NCI-H345 treated with DMSO at 0.1 percent for 48 hours (cell line): ENCODE measurements at regions not wholly inside any gene's neighbourhood (a gene's known extent, or its start where the extent isn't known, plus 50 kb on each side); places are given as distances from the start of the nearest gene placed in this dataset.

Experiments
- DNase-seq: peaks from one replicate; lab custom pipeline; 2025; ENCODE audit not compliant: unreplicated experiment; lab: John Stamatoyannopoulos, UW

DNA sequence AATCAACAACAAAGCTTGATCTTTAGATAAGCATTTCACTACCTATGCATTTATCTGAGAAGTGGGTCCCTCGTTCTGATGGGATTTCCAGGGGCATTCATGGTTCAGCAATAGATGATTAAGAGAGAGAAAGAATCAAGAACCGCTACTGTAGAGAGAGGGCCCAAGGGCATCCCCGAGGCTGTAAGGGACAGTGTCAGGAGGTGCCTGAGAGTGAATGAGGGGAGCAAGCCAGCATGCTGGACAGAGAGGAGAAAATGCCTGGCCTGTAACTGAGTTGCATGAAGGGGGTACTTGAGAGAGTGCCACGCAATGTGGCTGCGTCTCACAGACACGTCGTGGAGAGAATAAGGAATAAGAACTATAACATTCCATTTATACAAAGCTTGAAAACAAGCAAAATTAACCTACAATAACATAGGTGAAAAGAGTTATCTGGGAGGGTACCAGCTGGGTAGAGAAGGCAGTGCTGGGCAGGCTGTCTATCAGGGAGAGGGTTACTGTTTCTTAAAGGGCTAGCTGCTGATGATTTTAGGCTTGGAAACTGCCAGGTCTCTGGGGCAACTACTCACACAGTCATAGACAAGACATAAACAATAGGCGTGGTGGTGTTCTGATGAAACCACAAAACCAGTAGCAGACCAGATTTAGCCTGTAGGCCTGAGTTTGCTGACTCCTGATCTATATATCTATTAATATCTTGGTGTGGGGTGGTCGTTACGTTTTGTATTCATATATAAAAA, 374.6 kb upstream of the CFAP20DC start:
- no peak for DNase-seq

DNA sequence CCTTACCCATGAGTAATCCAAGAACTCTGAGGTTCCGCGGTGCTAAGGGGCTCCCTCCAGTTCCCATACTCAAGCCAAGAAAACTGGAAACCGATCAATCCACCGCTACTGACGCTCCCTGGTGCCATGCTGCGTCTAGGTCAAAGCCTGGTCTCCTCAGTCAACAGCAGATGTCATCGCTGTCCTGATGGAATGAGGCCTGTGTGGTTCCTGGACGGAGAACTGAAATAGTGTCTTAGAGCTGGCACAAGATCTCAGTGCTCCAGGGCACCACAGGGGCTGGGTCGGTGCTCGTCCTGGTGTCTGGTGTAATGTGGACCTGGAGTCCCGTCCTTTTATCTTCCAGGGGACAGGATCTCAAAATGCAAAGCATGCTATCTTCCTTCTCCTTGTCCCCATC, 373.9 kb upstream of the CFAP20DC start:
- DNase-seq = no peak

DNA sequence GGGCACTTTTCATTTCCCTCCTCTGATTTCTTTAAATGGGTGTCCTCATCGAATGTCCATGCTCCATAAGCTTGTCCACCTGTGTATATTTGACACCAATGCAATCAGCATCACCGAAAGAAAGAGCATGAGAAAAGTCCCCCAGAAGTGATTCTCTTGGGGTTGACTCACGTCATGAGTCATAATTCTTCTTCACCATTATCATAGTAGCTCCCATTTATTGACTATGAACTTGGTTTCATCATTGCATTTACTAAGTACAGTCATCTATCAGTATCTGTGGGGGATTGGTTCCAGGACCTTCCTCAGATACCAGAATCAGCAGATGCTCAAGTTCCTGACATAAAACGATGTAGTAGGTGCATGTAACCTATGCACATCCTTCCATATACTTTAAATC, 372.5 kb upstream of the CFAP20DC start:
- no peak for DNase-seq

DNA sequence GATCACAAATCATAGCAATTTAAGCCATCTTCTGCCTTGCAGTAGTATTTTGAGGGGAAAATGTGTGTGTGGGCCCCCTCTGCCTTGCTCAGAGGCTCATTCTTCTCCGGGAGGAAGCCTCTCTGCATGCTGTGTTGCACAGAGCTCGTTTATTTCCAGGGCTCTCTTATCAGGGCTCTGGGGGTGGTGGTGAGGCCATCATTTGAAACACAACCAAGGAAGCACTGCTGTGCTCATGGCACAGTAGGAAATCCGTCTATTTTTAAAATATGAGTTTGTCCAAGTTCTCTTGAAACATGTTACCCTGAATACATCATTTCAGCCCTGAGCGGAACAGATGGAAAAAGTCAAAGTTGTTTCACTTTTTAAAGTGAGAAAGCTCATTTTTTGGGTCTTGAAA, 369.0 kb upstream of the CFAP20DC start:
- DNase-seq = no peak

DNA sequence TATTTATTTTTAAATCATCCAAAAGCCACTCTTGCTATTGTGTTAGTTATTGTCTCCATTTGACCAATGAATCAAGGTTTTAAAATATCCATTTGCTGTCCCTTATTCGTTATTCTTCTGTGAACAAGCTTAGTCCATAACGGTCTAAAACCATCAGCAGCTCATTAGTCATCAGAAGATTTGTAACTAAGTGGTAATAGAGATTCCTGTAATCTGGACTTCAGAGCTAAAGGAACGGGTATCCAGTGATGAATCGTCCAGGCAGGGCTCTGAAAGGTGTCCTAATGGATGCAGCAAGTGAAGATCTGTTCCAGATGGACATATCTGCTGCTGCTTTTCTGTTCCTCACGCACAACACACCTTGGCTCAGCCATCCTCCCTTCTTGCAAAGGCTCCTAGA, 362.7 kb upstream of the CFAP20DC start:
- DNase-seq = no peak

DNA sequence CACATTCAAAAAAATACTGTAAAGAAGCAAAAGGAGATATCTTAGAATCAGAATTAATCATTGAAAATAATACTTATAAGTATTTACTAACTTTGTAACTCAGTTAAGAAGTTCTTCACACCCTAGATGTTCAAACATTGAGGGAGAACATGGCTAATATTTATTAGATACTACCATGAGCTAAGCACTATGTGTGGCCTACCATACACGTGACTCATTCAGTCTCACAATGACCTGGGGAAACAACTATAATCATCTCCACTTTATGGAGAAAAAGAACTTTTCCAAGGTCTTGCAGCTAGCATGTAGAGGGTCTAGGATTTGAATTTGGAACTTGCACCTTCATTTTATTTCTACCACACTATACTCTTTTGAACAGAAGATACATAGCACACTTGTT, 361.9 kb upstream of the CFAP20DC start:
- no peak for DNase-seq

DNA sequence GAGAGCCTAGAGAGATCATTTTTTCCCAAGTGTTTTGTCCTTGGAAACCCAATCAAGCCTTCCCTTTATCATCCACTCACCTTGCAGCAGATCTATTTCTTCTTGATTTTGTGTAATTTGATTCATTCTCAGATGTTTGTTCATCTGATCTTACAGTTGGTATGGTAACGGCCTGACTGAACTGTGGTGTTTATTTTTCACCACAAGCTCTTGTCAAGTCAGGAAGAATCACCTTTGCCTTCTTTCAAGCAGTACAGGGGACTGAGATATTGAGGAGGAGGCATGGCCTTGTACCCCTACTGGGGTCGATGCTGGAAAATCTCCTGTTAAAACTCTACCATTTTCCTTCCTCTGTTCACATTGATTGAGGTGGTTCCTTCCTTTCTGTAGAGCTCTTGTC, 361.4 kb upstream of the CFAP20DC start:
- DNase-seq = no peak

DNA sequence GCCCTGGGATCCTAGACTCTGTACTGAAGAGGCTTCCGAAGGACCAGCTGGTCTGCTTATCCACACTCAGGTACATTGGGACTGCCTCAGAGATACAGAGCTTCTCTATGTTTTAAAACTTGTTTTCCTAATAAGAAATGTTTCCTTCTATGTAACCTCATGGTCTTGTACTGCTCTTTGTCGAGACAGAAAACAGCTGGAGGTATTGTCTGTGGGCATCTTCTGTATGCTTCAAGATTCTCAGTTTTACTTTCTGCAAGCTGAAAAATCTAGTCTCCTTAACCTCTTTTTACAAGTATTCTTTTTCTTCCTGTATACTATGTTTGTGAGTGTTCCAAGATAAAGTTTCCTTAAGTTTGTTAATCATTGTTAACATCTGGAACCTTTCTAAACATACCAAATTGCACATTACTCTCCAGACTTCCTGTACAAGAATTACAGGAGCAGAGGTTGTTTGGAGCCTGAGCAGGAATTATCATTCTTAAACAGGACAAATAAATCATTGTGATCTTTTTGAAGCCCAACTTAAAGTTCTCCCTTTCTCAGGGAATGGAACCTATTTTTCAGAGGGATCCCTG, 358.3 kb upstream of the CFAP20DC start:
- no peak for DNase-seq

DNA sequence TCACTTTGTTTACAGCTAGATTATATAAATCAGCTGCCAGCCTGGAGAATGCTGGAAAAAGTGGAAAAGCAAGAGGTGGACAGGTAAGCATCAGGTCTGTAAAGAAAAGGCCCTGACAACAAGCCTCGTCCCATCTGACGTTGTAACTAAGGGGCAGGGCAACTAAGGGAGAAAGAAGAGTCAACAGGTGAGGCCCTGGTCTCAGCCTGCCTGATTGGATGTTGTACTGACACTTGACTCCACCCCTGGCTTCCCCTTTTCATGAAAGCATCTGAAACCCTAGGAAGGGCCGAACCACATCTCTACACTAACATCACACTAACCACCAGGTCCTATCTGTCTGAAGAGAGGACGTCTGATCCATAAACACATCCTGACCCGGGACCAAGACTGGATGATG, 357.6 kb upstream of the CFAP20DC start:
- no peak for DNase-seq

DNA sequence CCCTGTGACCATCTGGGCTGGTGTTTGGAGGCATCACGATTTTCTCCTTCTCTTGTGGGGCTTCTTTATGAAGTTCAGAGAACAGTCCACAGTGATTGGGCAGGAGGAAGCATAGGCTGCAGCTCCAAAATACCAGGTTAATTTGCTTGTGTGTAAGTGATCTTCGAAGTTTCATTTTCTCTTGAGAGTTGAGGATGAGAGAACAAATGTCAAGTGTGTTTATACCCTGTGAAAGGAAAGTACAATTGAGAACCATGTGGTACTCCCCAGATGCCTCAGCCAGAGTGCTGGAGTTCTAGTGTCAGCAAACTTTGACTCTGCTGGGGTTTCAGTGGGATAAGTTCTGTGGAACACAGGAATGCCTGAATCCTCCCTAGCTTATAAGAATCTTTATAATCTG, 357.1 kb upstream of the CFAP20DC start:
- no peak for DNase-seq

DNA sequence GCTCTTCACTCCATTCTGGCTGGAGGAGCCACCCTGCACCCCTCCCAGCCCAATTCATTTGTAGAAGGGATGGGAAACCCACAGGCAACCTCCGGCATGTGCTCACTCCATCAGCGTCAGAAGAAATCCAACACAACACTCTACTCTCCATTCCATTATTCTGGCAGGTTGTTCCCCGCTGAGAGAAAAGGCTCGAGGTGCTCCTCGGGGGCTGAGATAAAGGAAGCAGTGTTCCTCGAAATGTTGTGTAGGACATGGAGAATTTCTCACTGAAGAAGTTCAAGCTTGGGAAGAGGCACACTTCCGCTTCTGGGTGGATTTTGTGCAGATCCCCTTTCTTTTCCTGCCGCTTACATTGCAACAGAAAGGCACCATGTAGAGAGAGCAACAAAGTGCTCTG, 355.0 kb upstream of the CFAP20DC start:
- no peak for DNase-seq

DNA sequence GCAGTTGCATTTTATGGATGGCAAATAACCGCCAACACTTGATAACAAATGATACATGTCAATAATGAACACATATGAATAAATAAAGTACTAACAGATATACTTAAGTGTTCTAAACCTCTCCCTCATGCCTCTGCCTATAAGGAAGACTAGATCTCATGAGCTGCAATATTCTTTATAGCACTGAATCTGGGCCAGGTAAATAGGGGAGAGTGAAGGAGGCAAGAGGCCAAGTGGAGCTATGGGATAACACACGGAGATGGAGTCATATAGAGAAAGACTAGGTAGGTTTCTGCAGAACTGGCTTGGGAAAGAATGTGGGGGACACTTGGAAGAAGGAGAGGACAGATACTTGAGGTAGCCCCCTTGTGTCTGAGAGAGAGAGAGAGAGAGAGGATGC, 354.2 kb upstream of the CFAP20DC start:
- DNase-seq = no peak

DNA sequence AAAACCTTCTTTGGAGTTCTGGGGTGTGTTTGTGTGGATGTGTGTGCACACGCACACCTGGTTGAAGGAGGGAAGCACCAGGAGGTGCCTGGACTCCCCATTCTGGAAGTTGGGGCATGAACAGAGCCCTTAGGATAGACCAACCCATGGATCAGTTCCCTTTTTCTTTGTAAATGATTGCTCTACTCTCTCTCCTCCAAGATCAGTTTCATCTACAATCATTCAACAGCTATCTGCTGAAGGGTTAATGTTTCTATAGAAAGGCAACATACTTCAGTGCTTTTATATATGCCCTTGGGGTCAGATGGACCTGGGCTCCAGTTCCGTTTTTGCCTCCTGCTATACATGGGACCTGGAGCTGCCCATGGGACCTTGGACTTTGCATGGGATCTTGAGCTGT, 352.1 kb upstream of the CFAP20DC start:
- DNase-seq = no peak

DNA sequence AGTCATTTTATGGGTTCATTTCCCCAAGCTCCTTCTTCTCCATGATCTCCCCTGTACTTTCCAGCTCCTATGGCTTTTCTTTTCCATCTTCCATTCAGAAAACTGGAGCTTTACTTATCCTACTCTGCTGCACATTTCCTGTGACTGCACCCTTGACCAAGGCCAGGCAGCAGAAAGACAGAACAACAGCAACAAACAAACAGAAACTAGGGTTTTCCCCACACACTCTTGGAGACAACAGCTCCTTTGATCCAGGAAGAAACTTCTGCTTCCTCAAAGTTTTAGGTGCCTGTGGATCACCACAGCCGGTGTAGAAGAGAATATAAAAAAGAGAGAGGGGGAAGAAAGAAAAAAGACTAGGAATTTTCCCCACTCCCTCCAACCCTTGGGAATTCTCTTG, 342.3 kb upstream of the CFAP20DC start:
- DNase-seq = no peak

DNA sequence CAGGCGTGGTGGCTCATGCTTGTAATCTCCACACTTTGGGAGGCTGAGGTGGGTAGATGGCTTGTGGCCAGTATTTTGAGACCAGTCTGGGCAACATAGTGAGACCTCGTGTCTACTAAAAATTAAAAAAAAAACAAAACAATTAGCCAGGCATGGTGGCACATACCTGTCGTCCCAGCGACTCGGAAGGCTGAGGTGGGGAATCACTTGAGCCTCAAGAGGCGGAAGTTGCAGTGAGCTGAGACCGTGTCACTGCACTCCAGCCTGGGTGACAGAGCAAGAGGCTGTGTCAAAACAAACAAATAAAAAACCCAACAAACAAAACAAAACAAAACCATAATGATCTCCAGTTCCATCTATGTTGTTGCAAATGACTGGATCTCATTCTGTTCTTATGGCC, 341.3 kb upstream of the CFAP20DC start:
- DNase-seq = no peak

DNA sequence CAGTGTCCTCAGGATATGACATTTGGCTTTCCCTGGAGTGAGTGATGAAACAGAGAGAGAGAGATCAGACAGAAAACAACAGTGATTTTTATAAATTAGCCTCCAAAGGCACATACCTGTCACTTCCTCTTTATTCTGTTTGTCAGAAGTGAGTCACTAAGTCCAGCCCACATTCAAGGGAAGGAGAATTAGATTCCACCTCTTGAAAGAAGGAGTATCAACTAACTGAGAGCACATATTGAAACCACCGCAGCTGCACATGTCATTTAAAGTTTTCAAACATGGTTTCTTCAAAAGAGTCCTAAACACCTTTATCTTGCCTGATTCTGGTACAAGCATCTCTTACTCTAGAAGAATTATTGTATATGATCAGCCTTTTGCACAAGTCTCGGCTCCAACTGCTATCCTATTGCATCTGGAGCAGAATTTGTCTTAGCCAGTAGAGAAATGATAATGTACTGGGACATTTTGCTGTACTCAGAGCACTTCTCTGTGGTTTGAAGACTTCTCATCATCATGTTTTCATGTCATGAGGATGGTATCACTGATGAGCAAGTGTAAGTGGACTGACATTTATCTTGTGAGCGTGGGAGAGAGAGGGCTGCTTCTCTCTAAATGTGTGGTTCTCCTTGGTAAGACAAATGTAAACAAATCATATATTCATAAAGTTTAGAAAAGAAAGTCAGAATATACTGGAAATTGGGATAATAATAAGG, 338.9 kb upstream of the CFAP20DC start:
- no peak for DNase-seq

DNA sequence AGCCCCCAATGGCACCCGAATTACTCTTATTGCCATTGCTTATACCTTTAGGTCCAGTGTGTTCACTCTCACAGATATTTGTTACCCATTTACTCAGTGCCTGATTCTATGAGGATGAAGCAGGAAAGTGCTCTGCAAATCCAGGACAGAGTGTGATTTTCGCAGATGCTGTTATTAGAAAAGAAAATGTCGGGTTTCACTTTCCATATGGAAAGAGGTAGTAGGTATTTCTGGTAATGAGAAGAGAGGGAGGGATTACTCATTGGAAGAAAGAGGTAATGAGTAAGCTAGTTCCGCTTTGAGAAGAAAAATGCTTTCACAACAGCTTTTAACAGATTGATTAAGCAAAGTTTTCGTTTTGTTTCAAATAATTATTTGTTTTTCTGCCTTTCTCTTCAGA, 336.3 kb upstream of the CFAP20DC start:
- no peak for DNase-seq

DNA sequence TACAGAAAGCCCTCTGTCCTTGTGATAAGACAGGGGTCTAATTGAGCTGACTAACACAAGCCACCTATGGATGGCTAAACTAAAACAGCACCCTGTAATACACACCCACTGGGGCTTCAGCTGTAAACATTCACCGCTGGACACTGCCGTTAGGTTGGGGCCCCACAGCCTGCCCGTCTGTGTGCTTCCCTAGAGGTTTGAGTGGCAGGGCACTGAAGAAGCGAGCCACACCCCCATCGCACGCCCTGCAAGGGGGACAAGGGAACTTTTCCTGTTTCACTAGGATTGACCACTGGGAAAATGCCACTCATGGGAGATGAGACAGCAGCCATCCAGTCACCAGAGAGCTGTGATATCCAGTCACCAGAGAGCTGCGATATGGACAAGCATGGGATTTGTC, 335.7 kb upstream of the CFAP20DC start:
- DNase-seq = no peak

DNA sequence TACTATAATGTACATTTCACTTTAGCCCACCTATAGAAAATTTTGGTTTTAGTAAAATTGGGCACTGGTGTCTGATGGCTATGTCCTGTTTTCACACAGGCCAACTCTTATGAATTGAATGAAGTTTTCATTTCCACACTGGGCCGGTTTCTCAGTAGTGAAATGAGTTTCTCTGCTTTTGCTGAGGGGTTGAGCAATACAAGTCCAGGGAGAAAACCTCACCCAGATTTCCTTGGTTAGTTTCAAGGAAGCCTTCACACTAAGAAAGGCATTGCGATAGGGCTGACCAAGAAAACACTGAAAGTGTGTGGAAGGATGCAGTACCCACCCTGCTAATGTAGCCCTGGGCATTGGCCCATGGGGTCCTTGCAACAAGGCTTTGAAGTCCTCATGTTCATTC, 331.5 kb upstream of the CFAP20DC start:
- no peak for DNase-seq

DNA sequence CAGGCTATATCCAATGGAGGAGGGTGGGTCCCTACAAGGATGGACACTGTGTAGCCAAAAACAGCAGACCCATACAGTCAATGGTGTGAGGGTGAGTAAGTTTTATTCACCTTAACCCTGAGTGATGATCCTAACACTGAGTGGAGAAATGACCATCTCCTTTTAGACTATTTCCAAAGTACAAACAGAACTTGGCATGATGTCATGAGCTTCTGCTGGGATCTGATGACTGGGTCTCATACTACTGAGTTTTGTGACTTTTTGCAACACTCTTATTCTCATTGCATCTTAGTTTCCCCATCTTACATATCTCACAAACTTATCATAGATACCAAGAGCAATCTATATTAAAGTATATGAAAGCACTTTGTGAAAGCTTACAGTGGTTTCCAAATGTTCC, 330.3 kb upstream of the CFAP20DC start:
- no peak for DNase-seq

DNA sequence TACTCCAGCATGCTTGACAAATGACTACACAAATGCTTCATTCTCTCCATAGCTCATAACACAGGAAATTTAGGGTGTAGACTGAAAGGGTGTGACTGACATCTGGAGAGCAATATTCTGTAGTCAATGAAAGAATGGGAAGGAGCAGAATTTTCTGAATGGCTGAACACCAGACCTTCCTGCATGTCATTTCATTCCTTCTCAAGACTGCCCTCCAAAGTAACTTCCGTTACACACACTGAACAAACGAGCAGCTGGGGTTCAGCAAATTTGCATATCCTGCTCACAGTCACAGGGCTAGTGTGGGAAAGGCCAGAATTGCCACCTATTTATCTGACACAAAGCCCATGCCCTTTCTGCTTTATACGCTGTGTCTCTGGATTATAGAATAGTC, 325.0 kb upstream of the CFAP20DC start:
- DNase-seq = no peak

DNA sequence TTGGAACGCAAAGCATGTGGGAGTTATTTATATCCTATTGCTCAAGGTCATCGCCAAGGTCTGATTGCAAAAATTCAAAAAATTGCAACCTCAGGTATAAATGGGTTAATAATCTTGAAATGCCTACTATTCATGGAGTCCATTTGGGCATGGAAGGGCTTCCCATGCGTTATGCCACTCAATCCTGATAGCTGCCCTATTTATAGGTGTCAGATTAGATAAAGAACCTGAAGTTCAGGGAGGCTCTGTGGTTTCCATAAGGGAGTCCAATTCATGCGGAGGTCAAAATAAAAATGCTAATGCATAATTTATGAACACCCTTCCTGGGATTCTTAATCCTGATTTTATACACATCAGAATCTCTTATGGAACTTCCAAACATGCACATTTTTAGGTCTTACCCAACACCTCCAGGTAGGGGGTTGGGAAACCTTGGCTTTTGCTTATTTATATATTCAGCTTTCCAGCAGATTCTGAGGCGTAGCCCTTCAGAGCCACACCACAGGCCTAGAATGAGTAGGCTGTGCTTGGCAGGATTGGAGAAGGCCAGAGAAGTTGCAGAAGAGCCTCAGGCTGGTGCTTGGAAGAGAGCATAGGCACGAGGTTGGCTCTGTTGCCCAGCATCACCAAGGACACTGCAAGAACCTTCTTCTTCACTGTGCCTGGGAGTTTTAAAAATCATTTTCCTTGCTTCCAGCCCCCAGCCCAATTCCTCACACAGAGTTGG, 324.4 kb upstream of the CFAP20DC start:
- no peak for DNase-seq
